ENCODE measurements at regions not wholly inside any gene's neighbourhood (a gene's known extent, or its start where the extent isn't known, plus 50 kb on each side); places are given as distances from the start of the nearest gene placed in this dataset.

DNA sequence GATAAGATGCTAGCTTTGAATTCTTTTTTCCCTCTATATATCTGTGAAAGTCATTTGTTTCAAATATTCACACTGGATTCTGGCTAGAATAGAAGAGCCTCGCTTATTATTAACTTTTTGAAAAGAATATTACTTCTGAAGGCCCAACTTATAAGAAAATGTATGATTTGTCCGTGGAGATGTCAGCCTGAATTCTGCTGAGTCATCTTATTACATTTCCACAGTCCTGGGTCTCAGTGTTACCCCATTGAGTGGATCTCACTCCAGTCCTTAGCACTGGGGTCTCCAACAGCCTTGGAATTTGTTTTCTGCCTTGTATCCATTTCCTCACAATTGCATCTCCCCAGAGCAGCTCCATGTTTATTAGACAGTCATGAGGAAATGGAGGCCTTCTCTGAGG, 907.9 kb downstream of the VRK1 start:
- TF ChIP-seq, protein P1, sequence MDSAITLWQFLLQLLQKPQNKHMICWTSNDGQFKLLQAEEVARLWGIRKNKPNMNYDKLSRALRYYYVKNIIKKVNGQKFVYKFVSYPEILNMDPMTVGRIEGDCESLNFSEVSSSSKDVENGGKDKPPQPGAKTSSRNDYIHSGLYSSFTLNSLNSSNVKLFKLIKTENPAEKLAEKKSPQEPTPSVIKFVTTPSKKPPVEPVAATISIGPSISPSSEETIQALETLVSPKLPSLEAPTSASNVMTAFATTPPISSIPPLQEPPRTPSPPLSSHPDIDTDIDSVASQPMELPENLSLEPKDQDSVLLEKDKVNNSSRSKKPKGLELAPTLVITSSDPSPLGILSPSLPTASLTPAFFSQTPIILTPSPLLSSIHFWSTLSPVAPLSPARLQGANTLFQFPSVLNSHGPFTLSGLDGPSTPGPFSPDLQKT (IDR thresholded peaks at IDR 0.05; ENCODE audit: borderline replicate concordance, low read depth, low read length): no peak
- TF ChIP-seq, protein P2, sequence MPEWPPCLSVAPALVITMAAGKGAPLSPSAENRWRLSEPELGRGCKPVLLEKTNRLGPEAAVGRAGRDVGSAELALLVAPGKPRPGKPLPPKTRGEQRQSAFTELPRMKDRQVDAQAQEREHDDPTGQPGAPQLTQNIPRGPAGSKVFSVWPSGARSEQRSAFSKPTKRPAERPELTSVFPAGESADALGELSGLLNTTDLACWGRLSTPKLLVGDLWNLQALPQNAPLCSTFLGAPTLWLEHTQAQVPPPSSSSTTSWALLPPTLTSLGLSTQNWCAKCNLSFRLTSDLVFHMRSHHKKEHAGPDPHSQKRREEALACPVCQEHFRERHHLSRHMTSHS (tag by site-specific recombination; IDR thresholded peaks at IDR 0.05): no peak
- TF ChIP-seq, protein P3, sequence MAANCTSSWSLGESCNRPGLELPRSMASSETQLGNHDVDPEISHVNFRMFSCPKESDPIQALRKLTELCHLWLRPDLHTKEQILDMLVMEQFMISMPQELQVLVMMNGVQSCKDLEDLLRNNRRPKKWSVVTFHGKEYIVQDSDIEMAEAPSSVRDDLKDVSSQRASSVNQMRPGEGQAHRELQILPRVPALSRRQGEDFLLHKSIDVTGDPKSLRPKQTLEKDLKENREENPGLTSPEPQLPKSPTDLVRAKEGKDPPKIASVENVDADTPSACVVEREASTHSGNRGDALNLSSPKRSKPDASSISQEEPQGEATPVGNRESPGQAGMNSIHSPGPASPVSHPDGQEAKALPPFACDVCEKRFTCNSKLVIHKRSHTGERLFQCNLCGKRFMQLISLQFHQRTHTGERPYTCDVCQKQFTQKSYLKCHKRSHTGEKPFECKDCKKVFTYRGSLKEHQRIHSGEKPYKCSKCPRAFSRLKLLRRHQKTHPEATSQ (tag by site-specific recombination; IDR thresholded peaks at IDR 0.05): no peak
- TF ChIP-seq MZF1 (tag by site-specific recombination; IDR thresholded peaks at IDR 0.05; ENCODE audit: borderline replicate concordance): no peak
- no peak for TF ChIP-seq ZNF747 (tag by site-specific recombination; IDR thresholded peaks at IDR 0.05)
- TF ChIP-seq, protein P4, sequence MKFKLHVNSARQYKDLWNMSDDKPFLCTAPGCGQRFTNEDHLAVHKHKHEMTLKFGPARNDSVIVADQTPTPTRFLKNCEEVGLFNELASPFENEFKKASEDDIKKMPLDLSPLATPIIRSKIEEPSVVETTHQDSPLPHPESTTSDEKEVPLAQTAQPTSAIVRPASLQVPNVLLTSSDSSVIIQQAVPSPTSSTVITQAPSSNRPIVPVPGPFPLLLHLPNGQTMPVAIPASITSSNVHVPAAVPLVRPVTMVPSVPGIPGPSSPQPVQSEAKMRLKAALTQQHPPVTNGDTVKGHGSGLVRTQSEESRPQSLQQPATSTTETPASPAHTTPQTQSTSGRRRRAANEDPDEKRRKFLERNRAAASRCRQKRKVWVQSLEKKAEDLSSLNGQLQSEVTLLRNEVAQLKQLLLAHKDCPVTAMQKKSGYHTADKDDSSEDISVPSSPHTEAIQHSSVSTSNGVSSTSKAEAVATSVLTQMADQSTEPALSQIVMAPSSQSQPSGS (tag by site-specific recombination; IDR thresholded peaks at IDR 0.05; ENCODE audit: low read depth): no peak
- TF ChIP-seq, protein P5, sequence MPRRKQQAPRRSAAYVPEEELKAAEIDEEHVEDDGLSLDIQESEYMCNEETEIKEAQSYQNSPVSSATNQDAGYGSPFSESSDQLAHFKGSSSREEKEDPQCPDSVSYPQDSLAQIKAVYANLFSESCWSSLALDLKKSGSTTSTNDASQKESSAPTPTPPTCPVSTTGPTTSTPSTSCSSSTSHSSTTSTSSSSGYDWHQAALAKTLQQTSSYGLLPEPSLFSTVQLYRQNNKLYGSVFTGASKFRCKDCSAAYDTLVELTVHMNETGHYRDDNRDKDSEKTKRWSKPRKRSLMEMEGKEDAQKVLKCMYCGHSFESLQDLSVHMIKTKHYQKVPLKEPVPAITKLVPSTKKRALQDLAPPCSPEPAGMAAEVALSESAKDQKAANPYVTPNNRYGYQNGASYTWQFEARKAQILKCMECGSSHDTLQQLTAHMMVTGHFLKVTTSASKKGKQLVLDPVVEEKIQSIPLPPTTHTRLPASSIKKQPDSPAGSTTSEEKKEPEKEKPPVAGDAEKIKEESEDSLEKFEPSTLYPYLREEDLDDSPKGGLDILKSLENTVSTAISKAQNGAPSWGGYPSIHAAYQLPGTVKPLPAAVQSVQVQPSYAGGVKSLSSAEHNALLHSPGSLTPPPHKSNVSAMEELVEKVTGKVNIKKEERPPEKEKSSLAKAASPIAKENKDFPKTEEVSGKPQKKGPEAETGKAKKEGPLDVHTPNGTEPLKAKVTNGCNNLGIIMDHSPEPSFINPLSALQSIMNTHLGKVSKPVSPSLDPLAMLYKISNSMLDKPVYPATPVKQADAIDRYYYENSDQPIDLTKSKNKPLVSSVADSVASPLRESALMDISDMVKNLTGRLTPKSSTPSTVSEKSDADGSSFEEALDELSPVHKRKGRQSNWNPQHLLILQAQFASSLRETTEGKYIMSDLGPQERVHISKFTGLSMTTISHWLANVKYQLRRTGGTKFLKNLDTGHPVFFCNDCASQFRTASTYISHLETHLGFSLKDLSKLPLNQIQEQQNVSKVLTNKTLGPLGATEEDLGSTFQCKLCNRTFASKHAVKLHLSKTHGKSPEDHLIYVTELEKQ (tag by site-specific recombination; IDR thresholded peaks at IDR 0.05; ENCODE audit: borderline replicate concordance): no peak
- TF ChIP-seq SCRT1 (tag by site-specific recombination; IDR thresholded peaks at IDR 0.05; ENCODE audit: borderline replicate concordance): no peak
- no peak for TF ChIP-seq ZNF114 (tag by site-specific recombination; IDR thresholded peaks at IDR 0.05)
- TF ChIP-seq ZNF76 (tag by site-specific recombination; IDR thresholded peaks at IDR 0.05; ENCODE audit: borderline replicate concordance, low read depth): no peak
- no peak for TF ChIP-seq GLIS1 (tag by site-specific recombination; IDR thresholded peaks at IDR 0.05)
- TF ChIP-seq ZBTB48 (tag by site-specific recombination; IDR thresholded peaks at IDR 0.05): no peak
- TF ChIP-seq ZNF112 (tag by site-specific recombination; IDR thresholded peaks at IDR 0.05): no peak
- TF ChIP-seq REPIN1 (tag by site-specific recombination; IDR thresholded peaks at IDR 0.05; ENCODE audit: low read depth): no peak
- TF ChIP-seq ZNF585B (tag by site-specific recombination; IDR thresholded peaks at IDR 0.05): no peak
- no peak for TF ChIP-seq ZNF501 (tag by site-specific recombination; IDR thresholded peaks at IDR 0.05)
- no peaks in the 10 kb centered on the region for H3K36me3 ChIP-seq (ENCODE audit: control insufficient read depth in 2 of 2, insufficient read depth in 1 of 2, low read length in 2 of 2)
- H3K27ac ChIP-seq (ENCODE audit: extremely low read depth, low read depth, low read length): no peak overlapping the region
- POLR2A ChIA-PET: no interaction called here
- no peak overlapping the region for H3K4me3 ChIP-seq (ENCODE audit: low read depth, low read length)
- no peaks in the 10 kb centered on the region for H3K4me1 ChIP-seq (ENCODE audit: control insufficient read depth, insufficient read depth, low read length)
- CTCF ChIA-PET: no interaction called here
- H3K9me3 ChIP-seq (ENCODE audit: control insufficient read depth, insufficient read depth, low read depth, low read length): no peaks in the 10 kb centered on the region

DNA sequence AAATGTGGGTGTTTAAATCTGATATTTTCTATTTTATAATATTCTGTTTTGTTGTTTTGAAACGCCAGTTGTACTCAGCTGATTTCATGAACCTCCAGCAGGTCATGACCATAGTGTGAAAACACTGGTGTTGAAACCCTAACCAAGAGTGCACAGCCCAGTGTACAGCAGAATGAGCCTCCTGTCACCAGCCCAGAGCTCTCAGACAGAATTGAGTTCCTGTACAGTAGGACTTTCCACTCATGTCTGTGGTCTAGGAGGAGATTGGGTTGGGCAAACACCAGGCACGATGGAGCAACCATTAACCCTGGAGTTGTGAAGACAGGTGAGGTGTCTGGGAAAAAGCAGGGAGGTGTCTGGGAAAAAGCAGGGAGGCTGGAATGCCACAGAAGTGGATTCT, 908.8 kb downstream of the VRK1 start:
- no peak overlapping the region for H3K4me3 ChIP-seq (ENCODE audit: low read depth, low read length)
- H3K27ac ChIP-seq (ENCODE audit: extremely low read depth, low read depth, low read length): no peak overlapping the region
- no peaks in the 10 kb centered on the region for H3K36me3 ChIP-seq (ENCODE audit: control insufficient read depth in 2 of 2, insufficient read depth in 1 of 2, low read length in 2 of 2)
- ChIA-PET CTCF (no interaction called here), POLR2A (no interaction called here)
- no peaks in the 10 kb centered on the region for H3K4me1 ChIP-seq (ENCODE audit: control insufficient read depth, insufficient read depth, low read length)
- no peaks in the 10 kb centered on the region for H3K9me3 ChIP-seq (ENCODE audit: control insufficient read depth, insufficient read depth, low read depth, low read length)
- TF ChIP-seq ZNF837 (tag by site-specific recombination; IDR thresholded peaks at IDR 0.05) (no peak), ZIC2 (tag by site-specific recombination; IDR thresholded peaks at IDR 0.05) (no peak), ZNF549 (tag by site-specific recombination; IDR thresholded peaks at IDR 0.05) (no peak), ZNF426 (tag by site-specific recombination; IDR thresholded peaks at IDR 0.05) (no peak), EGR2 (tag by site-specific recombination; IDR thresholded peaks at IDR 0.05; ENCODE audit: low read depth) (no peak), KLF1 (tag by site-specific recombination; IDR thresholded peaks at IDR 0.05) (no peak), KLF10 (tag by site-specific recombination; IDR thresholded peaks at IDR 0.05) (no peak), MYNN (tag by site-specific recombination; IDR thresholded peaks at IDR 0.05; ENCODE audit: borderline replicate concordance) (no peak)
- TF ChIP-seq, protein P6, sequence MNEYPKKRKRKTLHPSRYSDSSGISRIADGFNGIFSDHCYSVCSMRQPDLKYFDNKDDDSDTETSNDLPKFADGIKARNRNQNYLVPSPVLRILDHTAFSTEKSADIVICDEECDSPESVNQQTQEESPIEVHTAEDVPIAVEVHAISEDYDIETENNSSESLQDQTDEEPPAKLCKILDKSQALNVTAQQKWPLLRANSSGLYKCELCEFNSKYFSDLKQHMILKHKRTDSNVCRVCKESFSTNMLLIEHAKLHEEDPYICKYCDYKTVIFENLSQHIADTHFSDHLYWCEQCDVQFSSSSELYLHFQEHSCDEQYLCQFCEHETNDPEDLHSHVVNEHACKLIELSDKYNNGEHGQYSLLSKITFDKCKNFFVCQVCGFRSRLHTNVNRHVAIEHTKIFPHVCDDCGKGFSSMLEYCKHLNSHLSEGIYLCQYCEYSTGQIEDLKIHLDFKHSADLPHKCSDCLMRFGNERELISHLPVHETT (tag by site-specific recombination; IDR thresholded peaks at IDR 0.05): no peak
